Adrenal gland (tissue), 9 donors: ENCODE measurements at regions not wholly inside any gene's neighbourhood (a gene's known extent, or its start where the extent isn't known, plus 50 kb on each side); places are given as distances from the start of the nearest gene placed in this dataset.

Experiments
- DNase-seq, 7 donors: peaks; one replicate each; pipeline ENCODE4 v3.0.0-alpha.2; 2019 to 2020
- H3K27ac ChIP-seq, 5 donors: fragments of 200-600 bp; sonication (generic) in 4 of 5; 1 replicate in 3 of 5; 2 replicates in 2 of 5; pipeline versions ENCODE4 v1.5.1 to v1.8.0; 2016 to 2020; ENCODE audit warnings: mild to moderate bottlenecking in 1 of 5
- H3K27me3 ChIP-seq: fragments of 200-600 bp; 2 replicates; pipeline ENCODE4 v1.8.0; 2021
- H3K36me3 ChIP-seq, 2 donors: fragments of 200-600 bp; replicated peaks in 1 of 2; 1 replicate in 1 of 2; 2 replicates in 1 of 2; pipeline versions ENCODE4 v1.5.1 to v1.8.0; 2018 to 2022
- H3K4me1 ChIP-seq, 2 donors: fragments of 200-600 bp; replicated peaks in 1 of 2; 1 replicate in 1 of 2; 2 replicates in 1 of 2; pipeline versions ENCODE4 v1.5.1 to v1.8.0; 2018 to 2021
- H3K4me3 ChIP-seq, 4 donors: fragments of 200-600 bp; sonication (generic) in 3 of 4; one replicate each; pipeline ENCODE4 v1.5.1; 2016 to 2018
- H3K9me3 ChIP-seq, 3 donors: fragments of 200-600 bp; sonication (generic) in 1 of 3; replicated peaks in 1 of 3; 1 replicate in 2 of 3; 2 replicates in 1 of 3; pipeline versions ENCODE4 v1.5.1 to v1.8.0; 2016 to 2021
- CTCF ChIP-seq, 6 experiments: fragments of 450-650 bp in 4 of 6; fragments of 200-600 bp in 2 of 6; sonication (generic) in 1 of 6; IDR thresholded peaks; 1 replicate in 5 of 6; 2 replicates in 1 of 6; pipeline versions ENCODE4 v1.5.1 to v1.8.0; 2016 to 2021; ENCODE audit warnings: antibody characterized with exemption in 6 of 6, mild to moderate bottlenecking in 2 of 6, moderate library complexity in 1 of 6
- POLR2A ChIP-seq, 2 donors: fragments of 450-650 bp; IDR thresholded peaks; one replicate each; pipeline ENCODE4 v1.6.1; 2017; ENCODE audit warnings: antibody characterized with exemption in 2 of 2, mild to moderate bottlenecking in 2 of 2, moderate library complexity in 1 of 2
- WGBS, 4 donors: extraction: QIAGEN DNeasy Blood & Tissue Kit in 2 of 4; methylation state at CpG; one replicate each; pipeline versions ENCODE4 v1.1.5 to v1.1.7; 2013 to 2017; 5-methylcytosine and 5-hydroxymethylcytosine counted together
- intact Hi-C, 2 donors: fragments of 100-400 bp; cut with DNase I; formaldehyde crosslinking; loops; one replicate each; pipeline versions ENCODE4 v1.14.1 to v1.15.0; 2022 to 2023
- donor health status: healthy with polysubstance abuse.
- donor health status: Bipolar disorder and iron deficiency.
- donor health status: DM: yes; HTN: yes; CAD: no.
- donor health status: DM: no; HTN: no; CAD: no.
- donor health status: DM: no; HTN: no; CAD: no.

GRCh38 chr21:22132358-22133071, 1134.3 kb downstream of the NCAM2 start:
- no peak for DNase-seq
- no peaks in the 10 kb centered on the region for H3K36me3 ChIP-seq
- H3K9me3 ChIP-seq = no peaks in the 10 kb centered on the region
- H3K27me3 ChIP-seq = no peaks in the 10 kb centered on the region
- H3K4me3 ChIP-seq = no peak overlapping the region
- TF ChIP-seq CTCF (IDR thresholded peaks at IDR 0.05) (no peak), POLR2A (IDR thresholded peaks at IDR 0.05) (no peak)
- H3K4me1 ChIP-seq = no peaks in the 10 kb centered on the region
- no peak overlapping the region for H3K27ac ChIP-seq
- intact Hi-C loops = no loop called here
- WGBS, 4 donors = 68 to 80% (median 75%) methylated on average over 5 of the region's 5 CpGs

- intact Hi-C loops = no loop called here
- 80 to 87% (median 85%) methylated on average over 3 of the region's 3 CpGs for WGBS, 4 donors
Observed at GRCh38 chr21:22136740-22137139, 1138.5 kb downstream of the NCAM2 start.

GRCh38 chr21:22138297-22139016, 1140.2 kb downstream of the NCAM2 start:
- H3K27me3 ChIP-seq = no peaks in the 10 kb centered on the region
- WGBS, 4 donors = 82 to 92% (median 87%) methylated on average over 18 of the region's 18 CpGs
- no peak overlapping the region for H3K4me3 ChIP-seq
- no peak for DNase-seq
- TF ChIP-seq POLR2A (IDR thresholded peaks at IDR 0.05) = no peak
- no peak for TF ChIP-seq CTCF (IDR thresholded peaks at IDR 0.05)
- H3K36me3 ChIP-seq = no peaks in the 10 kb centered on the region
- intact Hi-C loops = no loop called here
- H3K9me3 ChIP-seq = no peaks in the 10 kb centered on the region
- no peaks in the 10 kb centered on the region for H3K4me1 ChIP-seq
- no peak overlapping the region for H3K27ac ChIP-seq

More at GRCh38 chr21:22136740-22137139, 1138.5 kb downstream of the NCAM2 start:
- DNase-seq = no peak
- H3K9me3 ChIP-seq = no peaks in the 10 kb centered on the region
- no peaks in the 10 kb centered on the region for H3K36me3 ChIP-seq
- no peak overlapping the region for H3K27ac ChIP-seq
- H3K4me3 ChIP-seq = no peak overlapping the region
- H3K4me1 ChIP-seq = no peaks in the 10 kb centered on the region
- no peaks in the 10 kb centered on the region for H3K27me3 ChIP-seq
- TF ChIP-seq CTCF (IDR thresholded peaks at IDR 0.05) = no peak
- TF ChIP-seq POLR2A (IDR thresholded peaks at IDR 0.05) = no peak

- intact Hi-C loops = no loop called here
Observed at GRCh38 chr21:22145545-22145944, 1147.3 kb downstream of the NCAM2 start.

More at GRCh38 chr21:22145545-22145944, 1147.3 kb downstream of the NCAM2 start:
- Histone ChIP-seq H3K9me3 (no peaks in the 10 kb centered on the region), H3K4me1 (no peaks in the 10 kb centered on the region), H3K27me3 (no peaks in the 10 kb centered on the region), H3K4me3 (no peak overlapping the region), H3K36me3 (no peaks in the 10 kb centered on the region), H3K27ac (no peak overlapping the region)
- WGBS, 4 donors = 66 to 75% (median 69%) methylated on average over 3 of the region's 3 CpGs
- TF ChIP-seq POLR2A (IDR thresholded peaks at IDR 0.05) (no peak), CTCF (IDR thresholded peaks at IDR 0.05) (no peak)
- no peak for DNase-seq
